Choroid plexus epithelial cell (primary cell): ENCODE measurements at regions not wholly inside any gene's neighbourhood (a gene's known extent, or its start where the extent isn't known, plus 50 kb on each side); places are given as distances from the start of the nearest gene placed in this dataset.

Source experiments
- DNase-seq: peaks from one replicate; pipeline ENCODE4 v3.0.0-alpha.2; 2010; ENCODE audit warnings: low read depth
- H3K4me3 ChIP-seq: 2 replicates; pipeline ENCODE4 v1.5.1; 2011; ENCODE audit warnings: low read depth, mild to moderate bottlenecking, control low read depth, low read length, moderate library complexity
- CTCF ChIP-seq: conservative IDR thresholded peaks from 2 replicates; pipeline ENCODE4 v1.5.1; 2011; ENCODE audit warnings: low read depth, mild to moderate bottlenecking, control low read depth, inconsistent platforms, low read length, moderate library complexity

GRCh38 chr2:107461301-107461700 is 365.4 kb upstream of the RGPD4 start:
- no peak for DNase-seq
- H3K4me3 ChIP-seq = no peak overlapping the region

GRCh38 chr2:107462181-107462580 is 364.5 kb upstream of the RGPD4 start:
- DNase-seq = no peak
- no peak overlapping the region for H3K4me3 ChIP-seq
- TF ChIP-seq CTCF = no peak

More at GRCh38 chr2:107461301-107461700, 365.4 kb upstream of the RGPD4 start:
- no peak for TF ChIP-seq CTCF

GRCh38 chr2:107466241-107466640 is 360.5 kb upstream of the RGPD4 start:
- H3K4me3 ChIP-seq = no peak overlapping the region
- TF ChIP-seq CTCF = no peak
- DNase-seq = no peak

- no peak overlapping the region for H3K4me3 ChIP-seq
- no peak for TF ChIP-seq CTCF
- peak; percentile 4 for DNase-seq
Observed at GRCh38 chr2:107466984-107467773, 359.5 kb upstream of the RGPD4 start.

GRCh38 chr2:107469437-107469995 is 357.2 kb upstream of the RGPD4 start:
- no peak for TF ChIP-seq CTCF
- no peak overlapping the region for H3K4me3 ChIP-seq
- DNase-seq = no peak

GRCh38 chr2:107473150-107473549 is 353.5 kb upstream of the RGPD4 start:
- DNase-seq = no peak
- TF ChIP-seq CTCF = no peak
- H3K4me3 ChIP-seq = no peak overlapping the region

GRCh38 chr2:107475859-107476258 is 350.8 kb upstream of the RGPD4 start:
- no peak for DNase-seq
- no peak overlapping the region for H3K4me3 ChIP-seq
- no peak for TF ChIP-seq CTCF
